K562 (cell line): ENCODE measurements at regions not wholly inside any gene's neighbourhood (a gene's known extent, or its start where the extent isn't known, plus 50 kb on each side); places are given as distances from the start of the nearest gene placed in this dataset.

ENCODE experiments used
- ATAC-seq: fragments of 200-7000 bp; cut with Tn5 transposase; 3 replicates; pipeline ENCODE4 v1.9.1; 2020; ENCODE audit warnings: moderate library complexity
- BruUV-seq: library from RNA; stranded (reverse); fragments of 400-500 nt; replicated peaks from 2 replicates; lab custom pipeline; 2021; lab: Mats Ljungman, UMichigan
- CTCF ChIA-PET: fragments of 300-600 bp; formaldehyde crosslinking; extraction: SDS; loops from one replicate; lab custom pipeline; 2021; ENCODE audit warnings: low intra/inter-chr PET ratio; lab: Yijun Ruan, JAX
- POLR2A ChIA-PET: fragments of 300-600, 350-650 bp; sonication (Branson Sonifier 250); formaldehyde crosslinking; extraction: SDS; loops from one replicate; lab custom pipeline; 2021; ENCODE audit warnings: antibody characterized with exemption, inconsistent platforms; lab: Yijun Ruan, JAX
- DNase-seq, 4 experiments: peaks; one replicate each; pipeline versions ENCODE4 v3.0.0 to v3.0.0-alpha.2; 2011 to 2018; ENCODE audit warnings: low spot score in 3 of 4, mixed read lengths in 3 of 4; ENCODE audit errors: extremely low read depth in 1 of 4
- FAIRE-seq: peaks from 2 replicates; lab custom pipeline; 2011; peaks lifted over from hg19 to GRCh38; lab: Jason Lieb, UNC
- H2AFZ ChIP-seq: 2 replicates; pipeline ENCODE4 v1.6.0; 2011; ENCODE audit warnings: low read depth, low read length, control low read depth, inconsistent platforms
- H3K27ac ChIP-seq: fragments of 200-600 bp; 3 replicates; pipeline ENCODE4 v1.8.0; 2011; ENCODE audit warnings: low read depth, mild to moderate bottlenecking, control low read depth, inconsistent platforms, low read length, moderate library complexity, mixed read lengths; ENCODE audit errors: extremely low read depth
- H3K27me3 ChIP-seq, 2 experiments: fragments of 300-600 bp in 1 of 2; 2 replicates in 1 of 2; 3 replicates in 1 of 2; pipeline versions ENCODE4 v1.6.0 to v1.8.0; 2011; ENCODE audit warnings: inconsistent platforms in 2 of 2, low read length in 2 of 2, mild to moderate bottlenecking in 1 of 2, mixed read lengths in 1 of 2, moderate library complexity in 1 of 2; ENCODE audit not compliant: control insufficient read depth in 2 of 2, insufficient read depth in 2 of 2
- H3K36me3 ChIP-seq: fragments of 300-600 bp; 3 replicates; pipeline ENCODE4 v1.8.0; 2011; ENCODE audit warnings: mild to moderate bottlenecking, low read length, inconsistent platforms; ENCODE audit not compliant: control insufficient read depth, insufficient read depth
- H3K4me1 ChIP-seq, 2 experiments: fragments of 200-600 bp in 1 of 2; replicated peaks in 1 of 2; 2 replicates in 1 of 2; 3 replicates in 1 of 2; pipeline versions ENCODE4 v1.5.1 to v1.8.0; 2011; ENCODE audit warnings: inconsistent platforms in 2 of 2, low read length in 2 of 2, mild to moderate bottlenecking in 1 of 2, mixed read lengths in 1 of 2, moderate library complexity in 1 of 2; ENCODE audit not compliant: control insufficient read depth in 2 of 2, insufficient read depth in 2 of 2
- H3K4me2 ChIP-seq: 2 replicates; pipeline ENCODE4 v1.6.1; 2011; ENCODE audit warnings: low read length, control low read depth, inconsistent platforms, mixed read lengths; ENCODE audit not compliant: insufficient read depth
- H3K4me3 ChIP-seq: fragments of 200-600 bp; sonication (generic), shearing (Covaris generic); 2 replicates; pipeline ENCODE4 v1.5.1; 2016; ENCODE audit warnings: control low read depth, inconsistent platforms
- H3K79me2 ChIP-seq: fragments of 200-600 bp; 3 replicates; pipeline ENCODE4 v1.8.0; 2011; ENCODE audit warnings: low read length, inconsistent platforms; ENCODE audit not compliant: control insufficient read depth, insufficient read depth
- H3K9ac ChIP-seq, 2 experiments: 2 replicates each; pipeline versions ENCODE4 v1.6.0 to v1.6.1; 2011; ENCODE audit warnings: low read depth in 2 of 2, low read length in 2 of 2, control low read depth in 1 of 2, inconsistent platforms in 1 of 2, mild to moderate bottlenecking in 1 of 2, mixed read lengths in 1 of 2; ENCODE audit not compliant: insufficient read depth in 1 of 2
- H3K9me1 ChIP-seq: one replicate; pipeline ENCODE4 v1.6.0; 2011; ENCODE audit warnings: inconsistent platforms, mild to moderate bottlenecking, low read length, moderate library complexity; ENCODE audit not compliant: control insufficient read depth, insufficient read depth
- H3K9me3 ChIP-seq: replicated peaks from 2 replicates; pipeline ENCODE4 v1.5.1; 2011; ENCODE audit warnings: low read depth, low read length, inconsistent platforms; ENCODE audit not compliant: control insufficient read depth, insufficient read depth
- H4K20me1 ChIP-seq: replicated peaks from 2 replicates; pipeline ENCODE4 v1.6.1; 2011; ENCODE audit warnings: low read length, inconsistent platforms, mixed read lengths; ENCODE audit not compliant: control insufficient read depth, insufficient read depth
- HNRNPL ChIP-seq: fragments of 200-400 bp; formaldehyde crosslinking; IDR thresholded peaks from 2 replicates; pipeline ENCODE4 v1.6.1; 2017; ENCODE audit warnings: low read depth, mild to moderate bottlenecking, low read length
- PCBP1 ChIP-seq: fragments of 200-400 bp; formaldehyde crosslinking; IDR thresholded peaks from 2 replicates; pipeline ENCODE4 v1.6.1; 2018; ENCODE audit warnings: mild to moderate bottlenecking, low read depth, low read length; ENCODE audit not compliant: poor library complexity, severe bottlenecking
- WGBS: fragments of 100-300 bp; shearing (Covaris generic); methylation state at CpG from one replicate; pipeline ENCODE4 v1.1.6; 2016; ENCODE audit warnings: low coverage, mixed read lengths; ENCODE audit not compliant: insufficient coverage; ENCODE audit errors: missing lambda C conversion rate; 5-methylcytosine and 5-hydroxymethylcytosine counted together
- in situ Hi-C: fragments of 300-500 bp; cut with MboI; formaldehyde crosslinking; loops from 4 replicates; pipeline ENCODE4 v1.15.0; 2018; ENCODE audit warnings: inconsistent platforms, mixed read lengths
- intact Hi-C: fragments of 100-400 bp; cut with micrococcal nuclease; formaldehyde crosslinking; loops from 2 replicates; pipeline ENCODE4 v1.14.2; 2022
- TF ChIP-seq, protein P1 (sequence below): fragments of 450-650 bp; formaldehyde crosslinking; conservative IDR thresholded peaks from 2 replicates; pipeline ENCODE4 v1.4.0; 2022; ENCODE audit warnings: mild to moderate bottlenecking, missing genetic modification characterization

DNA sequence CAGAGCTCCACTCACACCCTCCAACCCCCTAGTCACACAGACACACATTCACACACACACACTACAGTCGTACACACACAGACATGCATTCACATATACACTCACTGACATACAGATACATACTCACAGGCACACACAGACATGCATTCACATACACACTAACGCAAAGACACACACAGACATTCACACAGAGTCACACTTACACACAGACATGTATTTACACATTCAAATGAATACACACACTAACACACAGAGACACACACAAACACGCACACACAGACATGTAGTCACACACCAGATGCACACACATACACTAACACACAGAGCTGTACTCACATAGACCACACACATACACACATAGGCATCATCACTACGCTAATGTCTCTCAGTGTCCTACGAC lies 58.0 kb upstream of the MYL10 start (continued):
- TF ChIP-seq, protein P1, sequence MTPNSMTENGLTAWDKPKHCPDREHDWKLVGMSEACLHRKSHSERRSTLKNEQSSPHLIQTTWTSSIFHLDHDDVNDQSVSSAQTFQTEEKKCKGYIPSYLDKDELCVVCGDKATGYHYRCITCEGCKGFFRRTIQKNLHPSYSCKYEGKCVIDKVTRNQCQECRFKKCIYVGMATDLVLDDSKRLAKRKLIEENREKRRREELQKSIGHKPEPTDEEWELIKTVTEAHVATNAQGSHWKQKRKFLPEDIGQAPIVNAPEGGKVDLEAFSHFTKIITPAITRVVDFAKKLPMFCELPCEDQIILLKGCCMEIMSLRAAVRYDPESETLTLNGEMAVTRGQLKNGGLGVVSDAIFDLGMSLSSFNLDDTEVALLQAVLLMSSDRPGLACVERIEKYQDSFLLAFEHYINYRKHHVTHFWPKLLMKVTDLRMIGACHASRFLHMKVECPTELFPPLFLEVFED (CRISPR knock-in tag) = peak; percentile 69; the same call in 1 of the 2 replicates
- TF ChIP-seq, all 486 proteins: peak for 6

DNA sequence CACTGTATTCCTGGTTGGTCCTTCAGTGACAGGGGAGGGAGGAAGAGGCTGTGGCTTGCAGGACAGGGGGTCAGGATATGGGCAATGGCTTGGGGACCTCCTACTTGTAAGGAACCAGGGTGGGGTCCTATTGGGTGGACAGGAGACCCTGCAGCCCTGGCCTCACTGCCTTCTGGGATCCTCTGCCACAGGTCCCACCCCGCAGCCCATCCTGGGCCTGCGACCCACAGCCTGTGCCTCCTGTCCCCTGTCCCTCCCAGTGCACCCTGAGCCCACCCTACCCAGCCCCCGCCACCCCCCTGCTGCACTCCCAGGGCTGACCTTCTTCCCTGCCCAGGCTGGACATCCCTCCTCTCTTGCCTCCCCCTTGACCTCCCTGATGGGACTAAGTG lies 58.7 kb upstream of the MYL10 start:
- H4K20me1 ChIP-seq = no peaks in the 10 kb centered on the region
- TF ChIP-seq PCBP1 (peak; percentile 6), HNRNPL (no peak)
- DNase-seq = no peak
- intact Hi-C loops (loop anchor here (2.0 to 5.0 kb wide), 4 partner anchors 127 to 585 kb away; no protein-coding TSS in a partner anchor), in situ Hi-C loops (no loop called here)
- no peaks in the 10 kb centered on the region for H3K9me3 ChIP-seq
- peaks cover 5 to 12% of the 10 kb centered on the region in 2 experiments; a peak in 3 of 5 replicates for H3K4me1 ChIP-seq
- peaks cover 0 to 8% of the 10 kb centered on the region in 2 experiments; a peak in 1 of 5 replicates for H3K27me3 ChIP-seq
- 33% methylated on average over 3 of the region's 3 CpGs for WGBS
- H3K9ac ChIP-seq = peak overlapping the region; percentile 71 to 92; a peak in 3 of 4 replicates
- no peak for FAIRE-seq
- no TSS peak for BruUV-seq
- H3K9me1 ChIP-seq = no peaks in the 10 kb centered on the region
- no peaks in the 10 kb centered on the region for H3K36me3 ChIP-seq
- H2AFZ ChIP-seq = peak overlapping the region; percentile 99
- ChIA-PET CTCF (interaction anchor here (0.8 to 3.5 kb wide), 4 partner anchors 126 to 548 kb away, joined by 3 to 39 read pairs (median 18); no protein-coding TSS in a partner anchor), POLR2A (no interaction called here)
- H3K79me2 ChIP-seq = no peaks in the 10 kb centered on the region
- H3K27ac ChIP-seq = peak overlapping the region; percentile 76; the same call in 2 of the 3 replicates
- ATAC-seq = no peak; the same call in 2 of the 3 replicates
- H3K4me3 ChIP-seq = no peak overlapping the region
- peak overlapping the region; percentile 82; the same call in 1 of the 2 replicates for H3K4me2 ChIP-seq
